KMS-11 (cell line): ENCODE measurements at regions not wholly inside any gene's neighbourhood (a gene's known extent, or its start where the extent isn't known, plus 50 kb on each side); places are given as distances from the start of the nearest gene placed in this dataset.

Source experiments
- H2AFZ ChIP-seq: fragments of 200-600 bp; sonication (generic); 2 replicates; pipeline ENCODE4 v1.6.1; 2016; ENCODE audit warnings: antibody characterized with exemption, mixed run types, low read depth
- H3K27ac ChIP-seq: fragments of 200-600 bp; sonication (generic); 2 replicates; pipeline ENCODE4 v1.6.1; 2016; ENCODE audit warnings: mild to moderate bottlenecking, mixed run types
- H3K27me3 ChIP-seq: fragments of 200-600 bp; sonication (generic); 2 replicates; pipeline ENCODE4 v1.6.1; 2017; ENCODE audit warnings: mild to moderate bottlenecking, low read depth, mixed run types, moderate library complexity; ENCODE audit not compliant: insufficient read depth
- H3K36me3 ChIP-seq: fragments of 200-600 bp; sonication (generic); 2 replicates; pipeline ENCODE4 v1.6.1; 2017; ENCODE audit warnings: mild to moderate bottlenecking, mixed run types; ENCODE audit not compliant: insufficient read depth
- H3K4me1 ChIP-seq: fragments of 200-600 bp; sonication (generic); 2 replicates; pipeline ENCODE4 v1.6.1; 2016; ENCODE audit warnings: mild to moderate bottlenecking, low read depth, mixed run types; ENCODE audit not compliant: poor library complexity, severe bottlenecking
- H3K4me2 ChIP-seq: fragments of 200-600 bp; sonication (generic); 2 replicates; pipeline ENCODE4 v1.7.0; 2016; ENCODE audit warnings: mild to moderate bottlenecking, mixed run types
- H3K4me3 ChIP-seq: fragments of 200-600 bp; sonication (generic); IDR thresholded peaks from 2 replicates; pipeline ENCODE4 v1.6.1; 2017; ENCODE audit warnings: low read depth, low read length, mixed read lengths; ENCODE audit not compliant: insufficient read depth
- H3K79me2 ChIP-seq: fragments of 200-600 bp; sonication (generic); 2 replicates; pipeline ENCODE4 v1.6.1; 2016; ENCODE audit warnings: low read depth, mixed run types; ENCODE audit not compliant: insufficient read depth
- H3K9ac ChIP-seq: fragments of 200-600 bp; sonication (generic); 2 replicates; pipeline ENCODE4 v1.6.1; 2016; ENCODE audit warnings: mild to moderate bottlenecking, mixed run types
- H4K20me1 ChIP-seq: fragments of 200-600 bp; sonication (generic); 2 replicates; pipeline ENCODE4 v1.6.1; 2016; ENCODE audit warnings: mild to moderate bottlenecking, mixed run types; ENCODE audit not compliant: insufficient read depth
- TF ChIP-seq, protein P1 (sequence below): fragments of 200-600 bp; sonication (generic); conservative IDR thresholded peaks from 2 replicates; pipeline ENCODE4 v1.6.1; 2017; ENCODE audit warnings: low read depth, mild to moderate bottlenecking, antibody characterized with exemption, low read length, moderate library complexity, mixed read lengths

GRCh38 chr2:2580341-2580740 lies 249.3 kb upstream of the MYT1L start:
- Histone ChIP-seq H3K4me2 (no peak overlapping the region), H3K4me1 (no peaks in the 10 kb centered on the region), H3K9ac (no peak overlapping the region), H2AFZ (no peak overlapping the region), H3K36me3 (no peaks in the 10 kb centered on the region), H3K4me3 (no peak overlapping the region), H3K27ac (no peak overlapping the region), H3K27me3 (no peaks in the 10 kb centered on the region), H4K20me1 (no peaks in the 10 kb centered on the region), H3K79me2 (no peaks in the 10 kb centered on the region)
- TF ChIP-seq, protein P1, sequence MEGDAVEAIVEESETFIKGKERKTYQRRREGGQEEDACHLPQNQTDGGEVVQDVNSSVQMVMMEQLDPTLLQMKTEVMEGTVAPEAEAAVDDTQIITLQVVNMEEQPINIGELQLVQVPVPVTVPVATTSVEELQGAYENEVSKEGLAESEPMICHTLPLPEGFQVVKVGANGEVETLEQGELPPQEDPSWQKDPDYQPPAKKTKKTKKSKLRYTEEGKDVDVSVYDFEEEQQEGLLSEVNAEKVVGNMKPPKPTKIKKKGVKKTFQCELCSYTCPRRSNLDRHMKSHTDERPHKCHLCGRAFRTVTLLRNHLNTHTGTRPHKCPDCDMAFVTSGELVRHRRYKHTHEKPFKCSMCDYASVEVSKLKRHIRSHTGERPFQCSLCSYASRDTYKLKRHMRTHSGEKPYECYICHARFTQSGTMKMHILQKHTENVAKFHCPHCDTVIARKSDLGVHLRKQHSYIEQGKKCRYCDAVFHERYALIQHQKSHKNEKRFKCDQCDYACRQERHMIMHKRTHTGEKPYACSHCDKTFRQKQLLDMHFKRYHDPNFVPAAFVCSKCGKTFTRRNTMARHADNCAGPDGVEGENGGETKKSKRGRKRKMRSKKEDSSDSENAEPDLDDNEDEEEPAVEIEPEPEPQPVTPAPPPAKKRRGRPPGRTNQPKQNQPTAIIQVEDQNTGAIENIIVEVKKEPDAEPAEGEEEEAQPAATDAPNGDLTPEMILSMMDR, result no peak

DNA sequence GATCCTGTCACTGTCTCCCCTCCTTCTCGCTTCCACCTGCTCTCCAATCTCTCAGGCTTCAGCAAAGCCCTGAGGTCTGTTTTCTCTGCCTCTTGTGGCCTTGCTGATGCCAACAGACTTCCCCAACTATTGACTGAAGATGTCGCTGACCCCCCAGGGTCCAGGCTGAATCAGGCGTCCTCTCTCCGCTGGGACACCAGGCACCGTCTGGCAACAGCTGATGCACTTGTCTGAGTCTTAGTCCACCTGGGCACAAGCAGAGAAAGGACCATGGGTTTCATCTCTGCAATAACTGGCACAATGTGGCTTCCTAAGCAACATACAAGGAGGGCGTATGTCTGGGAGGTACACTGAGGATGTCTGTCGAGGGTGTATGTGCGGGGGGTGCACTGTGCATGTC lies 248.7 kb upstream of the MYT1L start:
- TF ChIP-seq, protein P1, result no peak
- H3K36me3 ChIP-seq, result no peaks in the 10 kb centered on the region

DNA sequence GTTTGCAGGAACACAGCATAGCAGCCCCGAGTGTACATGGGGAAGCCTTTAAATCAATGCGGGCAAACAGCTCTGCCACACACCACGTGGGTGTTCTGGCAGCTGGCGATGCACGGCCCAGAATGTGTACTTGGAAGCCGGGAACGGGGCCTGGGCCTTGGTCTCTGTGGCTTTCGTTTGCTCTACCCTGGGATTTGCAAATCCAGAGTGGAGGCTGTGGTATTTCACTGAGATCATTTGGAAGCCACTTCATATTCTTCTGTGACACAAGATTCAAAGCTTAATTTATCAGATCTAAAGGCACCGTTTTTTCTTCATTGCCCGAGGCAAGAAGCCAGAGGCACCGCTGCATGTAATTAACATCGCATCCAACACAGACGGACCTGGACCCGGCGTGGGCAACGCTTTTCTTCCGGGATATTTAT lies 246.3 kb upstream of the MYT1L start:
- no peaks in the 10 kb centered on the region for H3K4me1 ChIP-seq
- H3K27me3 ChIP-seq, result no peaks in the 10 kb centered on the region
- no peak overlapping the region for H3K9ac ChIP-seq
- no peak overlapping the region for H2AFZ ChIP-seq
- no peaks in the 10 kb centered on the region for H3K79me2 ChIP-seq
- no peak overlapping the region for H3K4me3 ChIP-seq
- H3K4me2 ChIP-seq, result no peak overlapping the region
- H4K20me1 ChIP-seq, result no peaks in the 10 kb centered on the region
- H3K27ac ChIP-seq, result no peak overlapping the region
- TF ChIP-seq, protein P1, result no peak
- H3K36me3 ChIP-seq, result no peaks in the 10 kb centered on the region

More for the DNA sequence above, 248.7 kb upstream of the MYT1L start:
- no peak overlapping the region for H2AFZ ChIP-seq
- no peaks in the 10 kb centered on the region for H4K20me1 ChIP-seq
- no peaks in the 10 kb centered on the region for H3K27me3 ChIP-seq
- H3K27ac ChIP-seq, result no peak overlapping the region
- no peaks in the 10 kb centered on the region for H3K79me2 ChIP-seq
- H3K4me1 ChIP-seq, result no peaks in the 10 kb centered on the region
- no peak overlapping the region for H3K4me3 ChIP-seq
- no peak overlapping the region for H3K4me2 ChIP-seq
- H3K9ac ChIP-seq, result no peak overlapping the region

- Histone ChIP-seq H3K9ac (no peak overlapping the region), H2AFZ (no peak overlapping the region), H3K36me3 (no peaks in the 10 kb centered on the region), H3K27ac (no peak overlapping the region), H3K4me1 (no peaks in the 10 kb centered on the region), H3K4me3 (no peak overlapping the region), H4K20me1 (no peaks in the 10 kb centered on the region), H3K4me2 (no peak overlapping the region), H3K79me2 (no peaks in the 10 kb centered on the region), H3K27me3 (no peaks in the 10 kb centered on the region)
- TF ChIP-seq, protein P1, result no peak
Measured at GRCh38 chr2:2575870-2576386, 244.9 kb upstream of the MYT1L start.
